Endothelial cell (in vitro differentiated cells): ENCODE measurements at regions not wholly inside any gene's neighbourhood (a gene's known extent, or its start where the extent isn't known, plus 50 kb on each side); places are given as distances from the start of the nearest gene placed in this dataset.

ENCODE experiments used
- DNase-seq: peaks from one replicate; pipeline ENCODE4 v3.0.0; 2021; ENCODE audit warnings: low spot score
- H3K27ac Mint-ChIP-seq: one replicate; pipeline ENCODE4 v1.8.0; 2021; ENCODE audit warnings: mixed read lengths, inconsistent platforms; ENCODE audit not compliant: unreplicated experiment
- H3K27me3 Mint-ChIP-seq: one replicate; pipeline ENCODE4 v1.8.0; 2021; ENCODE audit warnings: mild to moderate bottlenecking, moderate library complexity, mixed read lengths, inconsistent platforms; ENCODE audit not compliant: unreplicated experiment
- H3K36me3 Mint-ChIP-seq: one replicate; pipeline ENCODE4 v1.8.0; 2021; ENCODE audit warnings: mild to moderate bottlenecking, low read depth, mixed read lengths, inconsistent platforms; ENCODE audit not compliant: unreplicated experiment
- H3K4me1 Mint-ChIP-seq: one replicate; pipeline ENCODE4 v1.8.0; 2021; ENCODE audit warnings: mild to moderate bottlenecking, mixed read lengths, inconsistent platforms; ENCODE audit not compliant: unreplicated experiment
- H3K4me3 Mint-ChIP-seq: one replicate; pipeline ENCODE4 v1.8.0; 2021; ENCODE audit warnings: mild to moderate bottlenecking, mixed read lengths, inconsistent platforms; ENCODE audit not compliant: unreplicated experiment
- H3K9me3 Mint-ChIP-seq: one replicate; pipeline ENCODE4 v1.8.0; 2021; ENCODE audit warnings: mixed read lengths, inconsistent platforms; ENCODE audit not compliant: unreplicated experiment
- CTCF ChIP-seq: fragments of 200-600 bp; sonication (generic); IDR thresholded peaks from one replicate; pipeline ENCODE4 v1.5.0; 2021; ENCODE audit warnings: antibody characterized with exemption; ENCODE audit not compliant: unreplicated experiment

DNA sequence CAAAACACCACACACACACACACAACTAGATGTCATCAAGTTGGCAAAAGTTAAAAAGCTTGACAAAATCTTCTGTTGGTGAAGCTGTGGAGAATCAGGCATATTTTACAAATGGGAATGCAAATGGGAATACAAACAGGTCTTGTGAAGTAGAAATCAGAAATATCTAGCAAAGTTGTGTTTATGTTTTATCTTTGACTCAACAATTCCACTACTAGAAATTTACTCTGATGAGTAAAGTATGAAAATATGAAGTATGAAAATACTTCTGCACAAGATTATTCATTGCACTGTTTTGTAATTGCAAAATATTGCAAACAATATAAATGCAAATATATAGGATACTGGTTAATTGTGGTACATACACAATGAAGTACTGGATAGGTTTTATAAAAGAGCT is 1166.0 kb upstream of the GJE1 start:
- Mint-ChIP-seq H3K27me3 (no peaks in the 10 kb centered on the region), H3K36me3 (no peaks in the 10 kb centered on the region), H3K4me3 (no peak overlapping the region), H3K4me1 (no peaks in the 10 kb centered on the region), H3K9me3 (no peaks in the 10 kb centered on the region), H3K27ac (no peak overlapping the region)
- TF ChIP-seq CTCF, result no peak
- no peak for DNase-seq

- DNase-seq, result no peak
- Mint-ChIP-seq H3K9me3 (no peaks in the 10 kb centered on the region), H3K4me3 (no peak overlapping the region), H3K36me3 (no peaks in the 10 kb centered on the region), H3K27ac (no peak overlapping the region), H3K27me3 (no peaks in the 10 kb centered on the region), H3K4me1 (no peaks in the 10 kb centered on the region)
- no peak for TF ChIP-seq CTCF
These were observed 1172.2 kb upstream of the GJE1 start for GRCh38 chr6:140960566-140960965.

DNA sequence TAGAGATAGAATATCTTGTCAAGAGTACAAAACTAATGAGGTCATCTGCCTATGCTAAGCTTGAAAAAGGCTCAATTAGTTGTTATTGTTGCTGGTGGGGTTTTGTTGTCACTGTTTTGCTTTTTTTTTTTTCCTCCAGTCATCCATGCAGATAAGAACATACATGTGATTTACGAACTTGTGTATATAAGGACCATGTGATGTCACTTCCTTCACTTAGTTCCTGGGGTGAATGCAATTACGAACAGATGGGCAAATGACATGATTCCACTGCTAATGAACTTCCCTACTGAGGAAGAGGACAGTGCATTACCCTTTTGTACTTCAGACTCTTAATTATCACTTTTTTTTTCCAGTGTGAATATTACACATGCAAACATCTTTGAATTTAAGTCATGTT is 1175.3 kb upstream of the GJE1 start:
- no peak overlapping the region for H3K4me3 Mint-ChIP-seq
- no peak for TF ChIP-seq CTCF
- H3K36me3 Mint-ChIP-seq, result no peaks in the 10 kb centered on the region
- no peak for DNase-seq
- H3K9me3 Mint-ChIP-seq, result no peaks in the 10 kb centered on the region
- no peaks in the 10 kb centered on the region for H3K27me3 Mint-ChIP-seq
- no peak overlapping the region for H3K27ac Mint-ChIP-seq
- H3K4me1 Mint-ChIP-seq, result no peaks in the 10 kb centered on the region

GRCh38 chr6:140956571-140957369 is 1176.0 kb upstream of the GJE1 start:
- no peak for TF ChIP-seq CTCF

GRCh38 chr6:140940251-140940925 is 1192.3 kb upstream of the GJE1 start:
- H3K36me3 Mint-ChIP-seq, result peaks cover 6% of the 10 kb centered on the region
- H3K9me3 Mint-ChIP-seq, result peaks cover 10% of the 10 kb centered on the region
- H3K4me3 Mint-ChIP-seq, result no peak overlapping the region
- H3K27ac Mint-ChIP-seq, result no peak overlapping the region
- no peaks in the 10 kb centered on the region for H3K27me3 Mint-ChIP-seq
- no peak for TF ChIP-seq CTCF
- no peak for DNase-seq
- no peaks in the 10 kb centered on the region for H3K4me1 Mint-ChIP-seq

More at GRCh38 chr6:140956571-140957369, 1176.0 kb upstream of the GJE1 start:
- Mint-ChIP-seq H3K4me3 (no peak overlapping the region), H3K36me3 (no peaks in the 10 kb centered on the region), H3K9me3 (no peaks in the 10 kb centered on the region), H3K27ac (no peak overlapping the region), H3K4me1 (no peaks in the 10 kb centered on the region), H3K27me3 (no peaks in the 10 kb centered on the region)
- no peak for DNase-seq
